HG03196 (cell line): ENCODE measurements at regions not wholly inside any gene's neighbourhood (a gene's known extent, or its start where the extent isn't known, plus 50 kb on each side); places are given as distances from the start of the nearest gene placed in this dataset.
A peak's percentile ranks its signal among the peaks of the same experiment; 100 is the strongest.
"Not testable (repeated sequence)": the region's sequence is repeated elsewhere in the genome, so short reads cannot be mapped to it uniquely, and the experiment has no call there.

ENCODE experiments used
- ATAC-seq: cut with Tn5 transposase; IDR thresholded peaks from one replicate; pipeline ENCODE4 v1.9.1; 2021; ENCODE audit not compliant: unreplicated experiment

DNA sequence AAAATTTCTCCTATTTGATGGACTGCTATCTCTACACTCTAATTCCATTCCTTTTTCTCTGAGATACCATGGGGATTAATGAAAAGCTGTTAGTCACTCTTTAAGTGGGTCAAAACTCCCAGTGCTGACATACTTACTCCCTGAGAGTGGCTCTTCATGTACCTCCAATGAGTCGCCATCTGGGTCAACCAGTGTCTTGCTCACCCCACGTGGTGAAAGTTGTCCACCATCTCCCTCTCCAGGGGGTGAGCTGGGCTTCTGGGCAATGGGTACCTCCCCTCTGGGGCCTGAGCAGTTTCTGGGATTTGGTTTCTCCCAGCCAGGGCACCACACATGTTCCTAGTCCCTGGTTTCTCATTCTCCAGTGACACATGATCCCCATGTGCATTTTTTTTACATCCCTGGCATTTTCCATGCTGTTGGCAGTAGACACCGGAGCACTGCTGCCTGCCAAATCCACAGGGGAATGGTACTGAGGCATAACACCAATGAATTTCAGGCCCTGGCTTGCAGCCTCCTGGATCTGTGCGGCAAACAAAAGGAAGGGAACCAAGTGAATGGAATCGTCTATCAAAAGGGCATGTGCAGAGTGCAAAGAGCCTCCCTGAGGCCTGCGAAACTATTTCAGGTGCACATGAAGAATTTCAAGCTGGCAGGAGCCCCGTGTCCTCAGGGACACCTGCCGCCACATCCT lies 817.9 kb upstream of the AMELY start:
- ATAC-seq: no peak

DNA sequence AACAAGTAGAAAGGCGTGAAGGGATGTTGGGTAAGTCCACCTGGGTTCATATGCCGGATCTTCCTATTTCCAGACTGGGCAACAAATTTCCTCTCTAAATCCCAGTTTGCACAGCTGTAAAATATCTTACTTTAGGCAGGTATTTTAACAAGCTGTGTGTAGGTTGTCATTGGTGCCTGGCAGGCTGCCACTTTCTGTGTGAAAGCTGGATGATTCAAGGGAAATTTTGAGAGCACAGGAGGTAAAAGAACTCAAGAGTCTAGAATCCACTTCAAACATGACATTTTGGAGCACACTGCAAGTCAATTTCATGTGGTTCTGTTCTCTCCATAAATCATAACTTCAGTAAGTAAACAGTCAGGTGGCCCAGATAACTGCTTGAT lies 817.4 kb upstream of the AMELY start:
- no peak for ATAC-seq

GRCh38 chrY:7725791-7726460 lies 814.4 kb upstream of the AMELY start:
- ATAC-seq: no peak

- peak; percentile 78 for ATAC-seq
Measured at GRCh38 chrY:7723991-7724632, 812.6 kb upstream of the AMELY start.

- ATAC-seq: no peak
Measured at GRCh38 chrY:7723127-7723526, 811.6 kb upstream of the AMELY start.

GRCh38 chrY:7722566-7722965 lies 811.0 kb upstream of the AMELY start:
- peak; percentile 46 for ATAC-seq

DNA sequence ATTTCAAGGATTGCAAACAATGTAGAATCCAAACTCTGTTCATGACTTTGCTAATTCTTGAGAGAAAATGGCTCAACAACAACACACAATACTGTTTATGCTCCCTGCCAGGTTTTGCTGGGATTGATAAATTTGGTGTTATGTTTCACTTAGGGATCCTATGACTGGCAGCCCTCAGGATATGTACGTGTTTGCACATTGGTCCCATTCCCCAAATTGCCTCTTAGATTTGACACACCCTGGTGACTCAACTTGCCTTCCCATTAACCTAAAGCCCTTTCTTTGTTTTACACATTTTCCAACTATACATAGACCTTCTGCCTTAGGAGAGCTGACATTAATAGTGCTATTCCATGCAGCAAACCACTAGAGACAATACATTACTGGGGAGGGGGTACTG lies 809.4 kb upstream of the AMELY start:
- no peak for ATAC-seq

GRCh38 chrY:7719271-7719670 lies 807.7 kb upstream of the AMELY start:
- ATAC-seq: no peak

GRCh38 chrY:7718626-7719025 lies 807.1 kb upstream of the AMELY start:
- ATAC-seq: no peak

GRCh38 chrY:7718126-7718525 lies 806.6 kb upstream of the AMELY start:
- no peak for ATAC-seq

GRCh38 chrY:7714426-7714825 lies 802.9 kb upstream of the AMELY start:
- no peak for ATAC-seq

DNA sequence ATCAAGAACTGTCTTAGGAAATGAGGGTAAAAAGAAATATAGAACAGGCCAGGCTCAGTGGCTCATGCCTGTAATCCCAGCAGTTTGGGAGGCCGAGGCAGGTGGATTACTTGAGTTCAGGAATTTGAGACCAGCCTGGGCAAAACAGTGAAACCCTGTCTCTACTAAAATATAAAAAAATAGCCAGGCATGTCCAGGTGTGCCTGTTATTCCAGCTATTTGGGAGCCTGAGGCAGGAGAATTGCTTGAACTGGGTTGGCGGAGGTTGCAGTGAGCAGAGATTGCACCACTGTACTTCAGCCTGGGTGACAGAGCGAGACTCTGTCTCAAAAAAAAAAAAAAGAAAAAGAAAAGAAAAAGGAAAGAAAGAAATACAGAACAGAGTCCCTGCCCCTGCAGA lies 802.2 kb upstream of the AMELY start:
- not testable (repeated sequence) for ATAC-seq

DNA sequence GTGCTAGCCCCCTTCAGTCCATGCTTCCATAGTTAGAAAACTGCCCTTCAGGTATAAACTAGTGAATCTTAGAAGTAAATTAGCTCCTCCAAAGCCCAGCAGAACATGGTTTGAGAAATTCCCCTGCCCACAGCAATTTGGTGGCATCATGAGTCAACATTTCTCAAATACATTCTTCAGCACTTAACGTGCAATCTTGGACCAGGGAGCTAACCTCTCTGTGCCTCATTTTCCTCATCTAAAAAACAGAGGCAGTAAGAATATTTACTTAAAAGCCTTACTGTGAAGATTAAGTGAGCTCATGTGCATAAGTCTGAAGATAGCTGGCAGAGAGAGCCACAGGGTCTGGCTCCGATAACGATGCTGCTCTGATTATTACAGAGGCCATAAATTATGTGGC lies 800.7 kb upstream of the AMELY start:
- ATAC-seq: no peak

DNA sequence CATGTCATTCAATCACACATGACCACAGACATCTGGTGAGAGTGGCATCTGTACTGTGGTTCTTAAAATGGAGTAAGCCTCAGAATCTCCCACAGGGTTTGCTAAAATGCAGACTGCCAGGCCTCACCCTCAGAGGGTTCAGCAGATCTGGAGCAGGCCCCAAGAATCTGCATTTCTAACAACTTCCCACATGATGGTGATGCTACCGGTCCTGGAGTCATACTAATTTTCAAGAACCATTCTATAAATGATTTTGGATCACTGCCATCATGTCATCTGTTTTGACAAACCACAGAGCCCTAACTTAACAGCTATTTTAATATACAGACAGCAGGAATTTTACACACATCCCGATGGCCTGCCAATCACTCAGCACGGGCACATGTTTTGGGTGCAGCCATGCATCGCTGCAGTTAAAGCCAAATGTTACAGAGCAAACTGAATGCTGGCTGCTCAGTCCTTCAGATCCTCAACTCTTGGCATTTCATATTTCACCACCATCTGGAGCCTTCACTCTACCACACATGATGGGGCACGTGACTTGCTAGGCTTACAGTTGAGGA lies 792.1 kb upstream of the AMELY start:
- no peak for ATAC-seq

GRCh38 chrY:7702481-7702880 lies 790.9 kb upstream of the AMELY start:
- ATAC-seq: no peak

DNA sequence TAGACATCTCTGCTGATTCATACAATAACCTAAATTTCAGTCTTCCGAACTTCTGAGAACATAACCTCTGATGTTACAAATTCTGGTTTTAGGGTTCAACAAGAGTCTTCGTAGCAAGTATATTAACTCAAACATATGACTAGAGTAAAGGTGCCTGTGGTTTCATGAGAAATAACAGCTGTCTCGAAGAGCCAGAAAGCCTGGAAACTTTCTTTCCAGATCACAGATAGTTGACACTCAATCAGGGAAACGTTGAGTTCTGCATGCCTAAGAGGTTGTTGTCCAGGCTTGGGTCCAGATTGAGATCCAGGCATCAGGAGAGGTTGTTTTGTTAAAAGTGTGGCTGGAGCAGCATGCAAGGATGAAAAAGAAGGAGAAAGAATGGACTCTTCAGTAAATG lies 790.1 kb upstream of the AMELY start:
- no peak for ATAC-seq

- ATAC-seq: no peak
Measured at GRCh38 chrY:7697506-7697905, 786.0 kb upstream of the AMELY start.

DNA sequence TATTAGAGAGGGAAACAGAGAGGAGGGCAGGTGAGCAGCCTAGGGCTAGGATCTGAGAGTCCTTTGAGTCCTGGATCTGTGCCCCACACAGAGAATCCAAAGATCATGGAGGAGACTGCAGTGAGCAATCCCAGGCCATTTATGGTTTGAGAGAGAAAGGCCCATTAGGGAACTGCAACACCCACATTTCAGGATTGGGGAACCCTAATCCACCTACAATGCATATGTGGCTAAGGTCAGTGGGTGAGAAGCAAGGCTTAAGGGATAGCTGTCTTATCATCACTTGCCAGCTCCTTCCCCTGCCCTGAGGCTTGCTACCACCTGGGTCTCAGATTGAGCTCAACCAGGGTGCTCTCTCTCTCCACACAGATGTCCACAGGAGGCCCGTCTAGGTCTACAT lies 781.1 kb upstream of the AMELY start:
- no peak for ATAC-seq

- no peak for ATAC-seq
Measured at GRCh38 chrY:7687086-7687485, 775.5 kb upstream of the AMELY start.

GRCh38 chrY:7684546-7684945 lies 773.0 kb upstream of the AMELY start:
- no peak for ATAC-seq

DNA sequence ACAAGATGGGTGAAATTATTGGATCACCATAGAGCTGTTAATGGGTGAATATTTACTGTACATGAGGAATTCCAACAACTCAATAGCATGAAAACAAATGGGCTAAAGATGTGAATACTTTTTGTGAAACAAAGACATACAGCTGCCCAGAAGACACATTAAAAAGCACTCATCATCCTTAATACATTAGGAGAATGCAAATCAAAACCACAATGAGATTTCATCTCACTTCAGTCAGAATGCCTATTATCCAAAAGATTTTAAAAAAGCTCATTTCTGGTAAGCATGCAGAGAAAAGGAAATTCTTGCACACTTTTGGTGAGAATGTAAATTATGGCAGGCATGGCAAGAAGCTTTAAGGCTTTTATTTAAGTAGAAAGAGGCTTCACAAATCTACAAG lies 770.8 kb upstream of the AMELY start:
- ATAC-seq: no peak

DNA sequence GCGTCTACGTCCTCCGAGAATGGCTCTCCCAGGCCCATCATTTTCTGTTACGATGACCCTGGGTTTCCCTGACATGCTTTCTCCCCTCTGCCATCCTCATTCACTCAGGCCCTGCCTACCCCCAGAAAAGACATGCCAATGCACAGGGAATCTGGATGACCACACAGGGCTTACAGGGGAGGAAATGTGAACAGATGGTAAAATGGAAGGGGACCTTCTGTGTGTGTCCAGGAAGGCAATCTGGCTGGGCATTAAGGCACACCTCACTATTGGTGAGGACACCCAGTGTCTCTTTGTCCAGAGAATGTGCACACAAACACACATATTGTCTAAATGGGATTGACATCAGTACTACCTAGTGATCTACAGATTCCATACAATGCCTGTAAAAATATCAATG lies 769.9 kb upstream of the AMELY start:
- no peak for ATAC-seq
